Uterus (tissue), 2 donors: ENCODE measurements at regions not wholly inside any gene's neighbourhood (a gene's known extent, or its start where the extent isn't known, plus 50 kb on each side); places are given as distances from the start of the nearest gene placed in this dataset.

Experiments used
- POLR2A ChIP-seq, 2 donors: fragments of 450-650 bp; IDR thresholded peaks; one replicate each; pipeline ENCODE4 v1.6.1; 2016; ENCODE audit warnings: antibody characterized with exemption in 2 of 2, mild to moderate bottlenecking in 1 of 2, moderate library complexity in 1 of 2
- TF ChIP-seq, protein P1 (sequence below), 4 experiments: fragments of 200-600 bp in 2 of 4; fragments of 450-650 bp in 2 of 4; sonication (generic) in 2 of 4; IDR thresholded peaks; one replicate each; pipeline ENCODE4 v1.5.1; 2016 to 2019; ENCODE audit warnings: antibody characterized with exemption in 4 of 4, mild to moderate bottlenecking in 2 of 4, moderate library complexity in 1 of 4

DNA sequence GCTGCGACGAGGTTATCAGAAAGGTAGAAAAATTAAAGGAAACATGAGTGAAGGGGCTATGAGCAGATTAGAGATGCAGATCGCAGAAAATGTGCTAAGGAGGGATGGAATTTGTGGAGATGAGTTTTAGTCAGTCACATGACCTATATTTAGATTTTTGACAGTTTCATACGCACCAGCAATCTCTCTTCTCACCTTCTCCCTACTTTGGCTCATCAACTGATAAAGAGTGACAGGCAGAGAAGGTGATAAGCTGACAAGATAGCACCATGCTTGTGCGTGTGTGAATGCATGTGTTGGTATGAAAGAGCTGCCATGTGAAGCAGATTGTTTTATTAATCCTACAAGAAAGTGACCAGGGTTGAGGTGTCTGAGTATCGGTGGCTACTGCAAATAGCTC, 252.6 kb downstream of the RAP2A start:
- TF ChIP-seq, protein P1, sequence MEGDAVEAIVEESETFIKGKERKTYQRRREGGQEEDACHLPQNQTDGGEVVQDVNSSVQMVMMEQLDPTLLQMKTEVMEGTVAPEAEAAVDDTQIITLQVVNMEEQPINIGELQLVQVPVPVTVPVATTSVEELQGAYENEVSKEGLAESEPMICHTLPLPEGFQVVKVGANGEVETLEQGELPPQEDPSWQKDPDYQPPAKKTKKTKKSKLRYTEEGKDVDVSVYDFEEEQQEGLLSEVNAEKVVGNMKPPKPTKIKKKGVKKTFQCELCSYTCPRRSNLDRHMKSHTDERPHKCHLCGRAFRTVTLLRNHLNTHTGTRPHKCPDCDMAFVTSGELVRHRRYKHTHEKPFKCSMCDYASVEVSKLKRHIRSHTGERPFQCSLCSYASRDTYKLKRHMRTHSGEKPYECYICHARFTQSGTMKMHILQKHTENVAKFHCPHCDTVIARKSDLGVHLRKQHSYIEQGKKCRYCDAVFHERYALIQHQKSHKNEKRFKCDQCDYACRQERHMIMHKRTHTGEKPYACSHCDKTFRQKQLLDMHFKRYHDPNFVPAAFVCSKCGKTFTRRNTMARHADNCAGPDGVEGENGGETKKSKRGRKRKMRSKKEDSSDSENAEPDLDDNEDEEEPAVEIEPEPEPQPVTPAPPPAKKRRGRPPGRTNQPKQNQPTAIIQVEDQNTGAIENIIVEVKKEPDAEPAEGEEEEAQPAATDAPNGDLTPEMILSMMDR (IDR thresholded peaks at IDR 0.05) = no peak
- TF ChIP-seq POLR2A (IDR thresholded peaks at IDR 0.05) = no peak
